Hindlimb muscle (tissue), 1 donor: ENCODE measurements at regions not wholly inside any gene's neighbourhood (a gene's known extent, or its start where the extent isn't known, plus 50 kb on each side); places are given as distances from the start of the nearest gene placed in this dataset.
"Not testable (repeated sequence)": the region's sequence is repeated elsewhere in the genome, so short reads cannot be mapped to it uniquely, and the experiment has no call there.

Experiments
- DNase-seq: peaks from one replicate; pipeline ENCODE4 v3.0.0-alpha.2; 2013

DNA sequence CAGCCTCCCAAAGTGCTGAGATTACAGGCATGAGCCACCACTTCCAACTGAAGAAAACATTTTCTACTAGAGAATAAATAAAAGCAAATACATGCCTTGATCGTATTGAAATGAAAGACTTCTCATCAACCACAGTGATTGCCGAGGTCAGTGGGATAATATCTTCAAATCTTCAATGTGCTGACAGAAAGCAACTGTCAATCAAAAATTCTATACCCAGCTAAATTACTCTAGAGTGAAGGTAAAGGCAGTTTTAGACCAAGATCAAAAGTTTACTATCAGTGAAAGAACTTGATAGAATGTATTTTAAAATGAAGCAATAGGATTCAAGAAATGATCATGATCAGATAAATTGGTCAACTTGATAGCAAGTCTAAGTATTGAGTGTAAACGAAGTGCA is 130.6 kb downstream of the BRD1 start:
- no peak for DNase-seq

DNA sequence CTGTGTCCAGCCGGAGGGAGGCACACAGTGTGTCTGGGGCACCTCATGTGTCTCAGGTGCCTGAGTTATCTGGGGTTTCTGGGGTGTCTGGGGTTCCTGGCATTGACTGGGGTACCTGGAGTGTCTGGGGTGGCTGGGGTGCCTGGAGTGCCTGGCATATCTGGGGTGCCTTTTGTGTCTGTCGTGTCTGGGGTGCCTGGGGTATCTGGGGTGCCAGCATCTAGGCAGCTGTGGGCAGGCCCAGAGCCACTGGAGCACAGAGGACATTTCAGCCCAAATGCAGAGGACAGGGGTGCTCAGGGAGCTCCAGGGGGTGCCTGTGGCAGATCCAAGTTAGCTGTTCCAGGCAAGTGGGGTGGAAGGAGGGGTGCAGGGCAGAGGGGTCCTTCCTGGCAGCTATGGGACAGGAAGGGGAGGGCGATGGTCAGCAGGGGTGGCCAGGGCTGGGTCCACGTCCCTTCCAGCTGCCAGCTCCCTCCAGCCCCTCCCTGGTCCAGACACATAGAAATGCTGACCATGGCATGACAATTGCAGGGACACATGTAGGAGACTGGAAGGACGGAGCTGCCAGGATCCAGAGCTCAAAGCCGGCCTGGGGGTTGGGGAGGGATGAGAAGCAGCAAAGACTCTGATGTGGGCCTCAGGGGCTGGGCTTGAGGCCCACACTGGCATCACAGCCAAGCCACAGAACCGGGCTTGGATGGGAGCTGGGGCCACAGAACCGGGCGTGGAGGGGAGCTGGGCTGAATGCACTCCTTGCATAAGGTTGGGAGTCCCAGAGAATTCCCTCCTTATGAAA is 133.0 kb downstream of the BRD1 start:
- no peak for DNase-seq

DNA sequence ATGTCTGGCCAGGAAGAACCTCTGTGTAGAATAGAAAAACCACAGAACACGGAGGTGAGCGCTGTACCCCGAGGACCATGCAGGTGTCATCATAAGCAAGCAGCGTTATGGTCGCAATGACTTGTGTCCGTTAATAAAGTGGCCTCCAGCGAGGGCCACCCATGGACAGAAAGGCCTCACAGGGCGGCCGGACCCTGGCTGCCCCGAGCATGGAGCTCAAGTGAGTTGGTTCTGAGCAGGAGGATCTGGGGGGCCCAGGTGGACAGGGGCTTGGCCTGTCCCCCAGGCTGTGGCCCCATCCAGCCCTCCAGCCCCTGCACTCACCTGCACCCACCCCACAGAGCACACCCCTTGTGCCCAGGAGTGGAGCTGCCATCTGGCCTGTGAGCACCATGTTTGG is 133.8 kb downstream of the BRD1 start:
- no peak for DNase-seq

DNA sequence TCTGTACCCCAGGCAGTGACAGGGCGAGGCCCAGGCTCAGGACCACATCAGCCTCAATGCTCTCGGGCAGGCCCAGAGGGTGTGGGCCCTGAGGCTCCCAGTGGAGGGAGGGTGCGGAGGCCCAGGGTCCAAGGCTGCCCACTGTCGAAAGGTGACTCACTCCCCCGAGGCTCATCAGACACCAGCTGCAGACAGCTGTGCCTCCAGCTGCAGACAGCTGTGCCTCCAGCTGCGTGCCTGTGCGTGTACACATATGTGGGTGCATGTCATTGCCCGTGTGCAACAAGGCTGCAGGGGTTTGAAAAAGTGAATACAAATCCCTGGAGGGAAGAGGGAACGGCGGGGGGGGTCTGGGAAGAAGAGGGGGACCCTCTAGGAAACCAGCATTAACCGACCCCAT is 134.3 kb downstream of the BRD1 start:
- no peak for DNase-seq

DNA sequence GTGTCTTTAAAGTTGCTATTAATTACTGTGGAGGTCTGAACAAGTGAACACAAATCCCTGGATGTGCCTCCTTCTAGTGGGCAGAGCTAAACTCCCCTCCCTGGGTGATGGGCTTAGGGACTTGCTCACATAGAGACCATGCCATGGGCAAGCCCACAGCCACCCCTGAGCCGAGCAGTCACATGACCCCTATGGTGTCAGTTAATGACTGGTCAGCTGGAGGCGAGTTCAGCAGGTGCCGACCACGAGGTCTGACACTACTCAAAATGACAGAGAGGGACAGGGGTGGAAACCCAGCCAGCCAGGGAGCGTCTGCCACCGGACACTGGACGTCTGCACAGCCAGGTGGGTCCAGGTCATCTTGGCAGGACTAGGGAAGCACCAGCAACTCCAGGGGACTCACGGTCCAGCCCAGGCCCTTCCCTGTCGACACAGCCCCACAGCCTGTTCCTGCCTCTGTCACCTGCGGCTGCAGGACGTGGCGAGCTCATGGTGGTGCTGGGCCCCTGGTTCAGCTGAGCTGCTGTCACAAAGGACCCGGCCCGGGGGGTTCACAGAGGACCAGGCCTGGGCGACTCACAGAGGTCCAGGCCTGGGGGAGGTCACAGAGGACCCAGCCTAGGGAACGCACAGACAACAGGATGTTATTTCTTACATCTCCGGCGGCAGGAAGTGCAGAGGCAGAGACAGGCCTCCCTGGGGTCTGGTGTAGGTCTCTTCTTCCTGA is 135.0 kb downstream of the BRD1 start:
- DNase-seq, result no peak

DNA sequence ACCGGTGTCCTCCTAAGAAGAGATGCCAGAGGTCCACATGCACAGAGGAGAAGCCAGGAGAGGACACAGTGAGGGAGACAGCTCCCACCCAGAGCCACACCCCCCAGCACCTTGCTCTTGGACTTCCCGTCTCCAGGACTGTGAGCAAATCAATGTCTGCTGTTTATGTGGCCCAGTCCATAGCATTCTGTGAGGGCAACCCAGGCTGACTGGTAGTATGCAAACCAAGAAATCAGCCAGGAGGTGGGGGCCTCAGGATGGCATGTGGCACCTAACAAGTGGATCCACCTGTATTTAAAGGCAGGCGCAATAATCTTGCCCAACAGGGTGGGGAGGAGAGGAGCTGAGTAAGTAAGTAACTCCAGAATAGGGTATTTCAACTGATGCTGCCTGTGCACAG is 136.4 kb downstream of the BRD1 start:
- DNase-seq, result no peak

DNA sequence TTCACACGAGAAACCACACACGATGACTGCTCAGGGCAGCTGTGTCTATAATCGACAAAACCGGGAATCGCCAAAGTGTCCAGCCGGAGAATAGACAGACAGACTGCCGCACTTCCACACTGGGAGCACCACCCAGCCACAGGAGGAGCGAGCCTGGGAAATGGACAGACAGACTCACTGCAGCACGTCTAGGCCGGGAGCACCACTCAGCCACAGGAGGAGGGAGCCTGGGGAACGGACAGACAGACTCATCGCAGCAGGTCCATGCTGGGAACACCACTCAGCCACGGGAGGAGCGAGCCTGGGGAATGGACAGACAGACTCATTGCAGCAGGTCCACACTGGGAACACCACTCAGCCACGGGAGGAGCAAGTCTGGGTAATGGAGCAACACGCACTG is 137.2 kb downstream of the BRD1 start:
- no peak for DNase-seq

DNA sequence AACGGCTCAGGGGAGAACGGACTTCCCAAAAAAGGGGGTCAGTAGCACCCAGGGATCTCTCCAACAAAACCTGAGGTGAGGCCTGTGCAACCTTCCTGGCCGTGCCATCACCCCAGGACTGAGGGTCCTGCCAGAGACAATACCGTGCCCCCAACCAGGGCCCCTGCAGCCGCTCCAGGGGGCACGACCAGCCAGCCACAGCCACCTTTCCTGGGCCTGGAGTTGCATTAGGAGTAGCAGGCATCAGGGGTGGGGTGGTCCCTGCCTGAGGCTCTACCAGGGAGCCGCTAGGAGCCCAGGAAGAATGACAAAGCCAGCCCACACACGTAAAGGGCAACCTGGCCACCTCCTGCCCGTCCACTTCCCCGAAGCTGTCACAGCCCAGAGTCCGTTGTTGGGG is 137.8 kb downstream of the BRD1 start:
- DNase-seq, result no peak

DNA sequence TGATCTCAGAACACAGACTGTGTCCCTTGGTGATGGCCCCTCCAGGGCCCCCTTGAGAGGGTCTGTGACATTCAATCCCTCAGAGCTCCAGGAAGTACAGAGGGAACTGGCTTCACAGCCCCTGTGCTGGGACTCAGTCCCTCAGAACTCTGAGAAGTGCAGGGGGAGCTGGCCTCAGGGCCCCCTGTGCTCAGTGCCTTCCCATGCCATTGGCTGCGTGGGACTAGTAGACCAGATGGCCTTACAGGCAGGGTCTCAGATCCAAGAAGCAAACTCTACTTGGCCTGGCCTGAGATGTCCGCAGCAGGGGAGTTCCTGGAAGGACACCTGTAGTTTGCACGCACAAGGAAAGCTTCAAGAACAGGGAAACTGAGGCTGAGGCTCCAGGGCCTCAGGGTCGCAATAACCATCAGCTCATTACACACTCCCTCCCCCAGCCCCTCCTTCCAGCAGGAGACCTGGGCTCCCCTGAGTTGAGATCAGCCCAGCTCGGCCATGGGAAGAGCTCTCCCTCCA is 138.4 kb downstream of the BRD1 start:
- DNase-seq, result no peak

DNA sequence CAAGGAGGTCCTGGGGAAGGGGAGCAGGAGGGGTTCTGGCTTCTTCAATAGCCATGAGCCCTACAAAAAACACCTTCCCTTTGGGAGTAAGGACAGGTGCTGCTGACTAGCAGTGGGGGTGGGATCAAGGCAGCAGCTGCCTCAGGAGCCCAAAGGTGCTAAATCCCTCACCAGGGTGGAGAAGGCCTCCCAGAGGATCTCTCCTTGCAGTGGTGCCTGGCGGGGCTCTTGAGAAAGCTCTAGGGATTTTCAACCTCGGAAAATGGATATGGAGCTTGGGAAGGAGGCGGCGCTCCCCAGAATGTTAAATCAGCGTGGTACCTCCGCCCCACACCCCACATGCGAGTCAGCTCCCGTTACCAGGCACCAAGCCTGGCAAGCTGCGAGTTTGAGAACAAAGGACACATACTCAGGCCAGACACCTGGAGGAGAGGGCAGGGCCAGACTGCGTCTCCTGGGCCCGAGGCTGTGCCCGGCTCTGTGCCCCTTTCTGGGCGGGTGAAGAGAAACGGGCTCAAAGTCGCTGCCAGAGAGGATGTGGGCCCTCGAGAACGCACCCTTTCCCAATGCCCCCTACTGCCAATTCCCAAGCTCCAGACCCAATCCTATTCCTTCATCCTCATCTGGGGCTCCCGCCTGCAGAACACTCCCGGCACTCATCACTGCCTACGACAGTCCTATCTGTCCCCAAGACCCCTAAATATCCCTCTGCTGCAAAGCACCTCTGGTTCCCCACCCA is 139.0 kb downstream of the BRD1 start:
- no peak for DNase-seq

DNA sequence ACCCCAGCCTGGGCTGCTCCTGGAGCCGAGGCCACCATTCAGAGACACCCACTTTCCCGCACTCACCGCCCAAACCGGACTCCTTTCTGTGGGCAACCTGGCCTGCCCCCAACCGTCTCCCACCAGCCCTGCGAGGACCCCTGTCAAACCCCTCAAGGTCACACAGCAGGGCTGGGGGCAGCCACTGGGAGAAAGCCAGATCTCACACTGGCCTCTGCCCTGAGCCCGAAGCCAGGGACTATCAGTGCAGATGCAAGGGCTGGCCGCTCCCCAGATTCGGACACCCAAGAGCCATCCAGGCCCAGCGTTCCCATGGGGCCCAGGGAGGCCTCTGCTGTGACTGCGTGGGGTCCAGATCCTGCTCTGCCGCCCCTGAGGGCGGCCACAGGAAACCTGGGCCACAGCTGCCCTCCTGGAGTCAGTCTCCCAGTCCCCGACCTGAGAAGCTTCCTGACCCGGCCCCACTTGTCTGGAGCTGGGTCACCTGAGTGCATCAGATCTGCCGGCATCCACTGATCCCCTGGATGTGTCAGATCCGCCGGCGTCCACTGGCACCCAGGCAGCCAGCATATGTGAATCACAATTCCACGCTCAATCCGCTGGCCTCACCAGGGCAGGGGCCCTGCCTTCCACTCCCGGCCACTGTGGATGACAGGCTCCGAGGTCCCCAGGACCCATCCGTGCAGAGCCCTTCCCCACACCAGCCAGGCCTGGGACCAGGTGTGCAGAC is 139.7 kb downstream of the BRD1 start:
- no peak for DNase-seq

DNA sequence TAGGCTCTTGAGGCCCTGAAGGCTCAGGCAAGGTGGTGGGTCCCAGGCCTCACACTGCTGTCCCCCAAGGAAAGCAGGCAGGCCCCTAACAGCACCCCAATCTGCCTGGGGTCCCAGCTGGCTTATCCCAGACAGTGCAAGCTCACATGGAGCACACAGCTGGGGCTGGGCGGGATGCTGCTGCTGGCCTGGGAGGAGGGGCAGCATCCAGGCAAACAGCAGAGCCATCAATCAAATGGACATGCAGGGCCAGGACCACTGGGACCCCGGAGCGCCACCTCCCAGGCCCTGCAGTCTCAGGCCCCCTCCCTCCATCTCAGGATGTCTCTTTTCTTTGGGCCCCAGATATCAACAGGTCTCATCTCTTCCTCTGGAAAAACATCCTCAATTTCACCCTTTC is 140.3 kb downstream of the BRD1 start:
- DNase-seq, result no peak

DNA sequence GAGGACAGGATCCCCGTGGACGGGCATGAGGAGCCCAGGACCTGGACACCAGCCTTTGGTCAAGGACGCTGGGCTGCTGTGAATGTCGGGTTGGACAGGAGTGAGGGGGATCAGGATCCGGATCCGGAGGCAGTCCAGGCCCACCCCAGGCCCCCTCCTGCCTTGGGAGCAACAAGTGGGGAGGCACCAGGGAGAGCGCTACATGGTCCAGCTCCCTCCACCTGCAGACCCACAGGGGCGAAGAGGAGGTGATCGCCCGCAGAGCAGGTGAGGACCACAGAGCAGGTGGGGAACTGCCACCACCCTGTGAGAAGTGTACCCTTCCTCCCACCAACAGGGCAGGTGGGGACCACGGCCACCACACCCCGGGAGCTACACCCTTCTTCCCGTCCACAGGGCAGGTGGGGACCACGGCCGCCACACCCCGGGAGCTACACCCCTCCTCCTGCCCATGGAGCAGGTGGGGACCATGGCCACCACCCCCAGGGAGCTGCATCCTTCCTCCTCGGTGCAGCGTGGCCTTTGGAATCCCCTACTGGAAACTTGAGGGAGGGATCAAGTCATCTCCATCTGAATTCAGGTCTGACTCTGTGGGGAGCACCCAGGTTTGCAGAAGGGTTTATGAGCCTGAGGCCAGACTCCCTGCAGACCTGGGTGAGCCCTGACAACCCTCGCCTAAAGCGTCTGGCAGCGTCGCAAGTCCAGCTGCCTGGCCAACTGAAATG is 141.0 kb downstream of the BRD1 start:
- DNase-seq, result no peak

DNA sequence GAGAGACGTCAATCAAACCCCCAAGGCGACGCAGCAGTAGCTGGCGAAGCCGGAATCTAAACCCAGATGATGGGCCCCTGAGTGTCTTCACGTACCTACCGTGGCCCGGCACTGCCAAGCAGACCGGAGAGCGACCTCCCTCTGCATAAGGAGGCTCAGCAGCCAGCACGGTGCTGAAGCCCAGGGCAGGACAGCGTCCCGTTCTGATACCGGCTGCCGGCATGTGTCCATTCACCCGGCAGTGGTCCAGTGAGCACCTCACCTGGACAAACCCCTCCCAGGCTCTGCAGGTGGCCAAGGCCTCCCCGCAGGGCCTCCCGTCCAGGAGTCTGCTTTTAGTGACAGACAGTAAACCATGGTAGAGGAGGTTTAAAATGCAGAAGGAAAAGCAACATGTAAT is 142.0 kb downstream of the BRD1 start:
- no peak for DNase-seq

DNA sequence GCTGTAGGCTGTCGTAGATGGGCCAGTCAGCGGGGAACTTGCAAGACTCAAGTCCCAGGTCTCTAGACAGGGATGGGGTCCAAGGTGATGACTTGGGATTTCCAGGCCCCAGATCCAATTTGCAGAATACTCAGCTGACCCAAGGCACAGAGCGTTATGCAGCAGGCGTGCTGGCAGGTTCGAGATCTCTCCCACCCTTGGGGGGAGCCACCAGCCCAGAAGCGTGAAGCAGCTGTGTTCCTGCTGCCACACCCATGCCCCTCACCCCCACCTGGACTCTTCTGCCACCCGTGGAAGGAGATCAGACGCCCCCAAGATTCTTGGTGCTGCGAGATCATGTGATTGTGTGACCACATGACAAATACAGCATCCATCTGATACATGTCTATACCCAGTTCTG is 142.6 kb downstream of the BRD1 start:
- DNase-seq, result no peak

DNA sequence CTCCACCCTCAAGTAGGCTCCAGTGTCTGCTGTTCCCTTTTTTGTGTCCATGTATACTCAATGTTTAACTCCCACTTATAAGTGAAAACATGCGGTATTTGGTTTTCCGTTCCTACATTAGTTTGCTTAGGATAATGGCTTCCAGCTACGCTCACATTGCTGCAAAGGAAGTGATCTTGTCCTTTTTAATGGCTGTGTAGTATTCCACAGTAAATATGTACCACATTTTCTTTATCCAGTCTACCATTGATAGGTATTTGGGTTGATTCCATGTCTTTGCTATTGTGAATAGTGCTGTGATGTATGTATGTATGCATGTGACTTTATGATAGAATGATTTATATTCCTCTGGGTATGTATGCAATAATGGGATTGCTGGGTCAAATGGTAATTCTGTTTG is 144.6 kb downstream of the BRD1 start:
- DNase-seq, result no peak

DNA sequence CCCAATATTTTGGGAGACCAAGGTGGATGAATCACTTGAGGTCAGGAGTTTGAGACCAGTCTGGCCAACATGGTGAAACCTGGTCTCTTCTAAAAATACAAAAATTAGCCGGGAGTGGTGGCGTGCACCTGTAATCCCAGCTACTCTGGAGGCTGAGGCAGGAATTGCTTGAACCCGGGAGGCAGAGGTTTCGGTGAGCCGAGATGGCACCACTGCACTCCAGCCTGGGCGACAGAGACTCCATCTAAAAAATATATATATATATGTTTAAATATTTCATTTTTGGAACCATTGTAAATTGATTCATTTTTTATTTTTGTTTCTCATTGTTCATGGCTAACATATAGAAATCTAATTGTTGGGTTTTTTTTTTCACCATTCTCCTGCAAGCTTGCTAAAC is 146.9 kb downstream of the BRD1 start:
- DNase-seq, result not testable (repeated sequence)

DNA sequence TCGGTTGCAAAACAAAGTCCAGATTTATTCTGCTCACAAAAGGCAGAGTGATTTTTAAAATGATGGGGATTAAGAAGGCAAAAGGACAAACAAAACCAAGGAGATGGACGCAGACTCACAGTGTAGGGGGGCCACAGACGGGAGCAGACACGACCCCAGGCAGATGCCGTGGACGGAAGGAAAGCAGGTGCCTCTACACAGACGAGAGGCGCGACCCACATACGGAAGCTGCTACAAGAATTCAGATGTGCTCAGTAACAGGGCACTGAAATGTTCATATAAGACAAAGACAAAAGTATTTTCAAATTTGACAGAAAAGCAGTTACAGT is 148.9 kb downstream of the BRD1 start:
- DNase-seq, result no peak

DNA sequence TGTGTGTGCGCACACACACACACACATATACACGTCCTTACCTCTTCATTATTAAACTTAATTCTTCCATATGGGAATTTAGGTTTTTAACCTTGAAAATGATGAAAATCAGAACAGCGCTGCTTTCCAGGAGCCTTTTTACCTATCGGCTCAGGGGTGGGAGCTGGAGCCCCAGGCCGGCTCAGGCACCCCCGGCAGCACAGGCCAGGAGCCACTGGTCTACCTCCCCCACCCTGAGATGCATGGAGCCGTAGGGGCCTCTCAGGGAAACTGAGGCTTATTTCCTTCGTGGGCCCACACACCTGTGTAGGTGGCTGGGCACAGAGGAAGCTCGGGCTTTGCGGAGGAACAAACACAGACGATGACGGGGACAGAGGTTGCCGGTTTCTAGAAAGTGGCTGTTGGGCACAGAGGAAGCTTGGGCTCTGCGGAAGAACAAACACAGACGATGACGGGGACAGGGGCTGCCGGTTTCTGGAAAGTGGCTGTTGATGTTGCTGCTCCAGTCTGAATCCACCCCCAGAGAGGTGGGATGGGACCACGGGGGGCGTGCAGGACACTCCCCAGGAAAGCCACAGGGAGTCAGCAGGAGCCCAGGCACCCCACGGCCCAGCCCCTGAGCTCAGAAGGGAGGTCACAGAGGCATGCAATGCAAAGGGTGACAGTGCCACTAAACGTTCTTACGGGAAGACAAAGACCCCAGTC is 149.4 kb downstream of the BRD1 start:
- no peak for DNase-seq

DNA sequence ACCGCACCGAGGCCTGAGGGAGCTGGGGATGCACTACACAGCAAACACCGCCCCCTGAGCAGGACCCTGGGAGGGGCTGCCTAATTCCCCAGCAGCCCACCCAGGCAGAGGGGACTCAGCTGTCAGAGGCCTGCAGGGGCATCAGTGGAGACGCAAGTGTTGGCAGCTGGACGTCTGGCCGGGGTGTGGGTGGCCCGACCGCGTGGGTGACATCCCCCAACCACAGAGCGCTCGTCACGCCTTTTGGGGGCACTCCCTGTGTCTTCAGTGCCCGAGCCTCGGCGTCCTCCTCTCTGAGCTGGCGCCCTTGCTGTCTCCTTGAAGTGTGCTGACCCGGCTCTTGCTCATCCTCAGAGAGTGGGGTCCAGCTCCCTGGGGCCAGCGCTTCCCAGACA is 150.2 kb downstream of the BRD1 start:
- DNase-seq, result no peak

DNA sequence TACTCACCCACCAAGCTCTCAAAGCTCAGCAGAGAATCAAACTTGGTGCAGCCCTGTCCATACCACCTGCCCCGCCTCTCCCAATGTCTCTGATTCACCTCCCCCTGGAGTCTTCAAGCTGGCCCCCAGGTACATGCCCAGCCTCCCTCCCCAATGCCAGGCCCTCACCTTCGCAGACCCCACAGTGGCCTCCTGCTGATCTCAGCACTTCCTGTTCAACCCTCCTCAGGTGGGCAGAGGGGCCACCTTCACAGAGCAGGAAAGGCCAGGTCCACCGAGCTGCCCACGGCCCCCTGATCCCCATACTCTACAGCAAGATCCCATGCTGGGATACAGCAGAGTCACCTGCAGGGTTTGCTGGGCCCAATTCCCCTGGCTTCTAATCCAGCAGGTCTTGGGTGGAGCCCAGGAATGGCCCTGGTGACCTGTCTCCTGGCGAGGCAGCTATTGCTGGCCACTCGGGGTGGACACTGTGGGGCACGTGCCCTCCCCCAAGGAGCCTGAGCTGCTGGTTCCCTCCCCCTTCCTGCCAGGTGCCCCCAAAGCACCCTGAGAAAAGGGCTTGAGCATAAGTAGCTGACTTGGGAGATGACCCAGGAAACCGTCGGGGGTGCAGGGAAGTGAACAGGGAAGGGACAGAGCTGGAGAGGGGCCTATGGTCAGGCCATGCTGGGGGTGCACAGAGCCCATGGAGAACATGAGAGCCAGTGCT is 150.7 kb downstream of the BRD1 start:
- no peak for DNase-seq
